IMR-90 (cell line): ENCODE measurements at regions not wholly inside any gene's neighbourhood (a gene's known extent, or its start where the extent isn't known, plus 50 kb on each side); places are given as distances from the start of the nearest gene placed in this dataset.

Source experiments
- ATAC-seq: fragments of 200-7000 bp; cut with Tn5 transposase; 2 replicates; pipeline ENCODE4 v1.9.1; 2020; ENCODE audit warnings: low read depth, mild to moderate bottlenecking, moderate library complexity
- BruUV-seq: library from RNA; stranded (reverse); fragments of 400-500 nt; replicated peaks from 2 replicates; lab custom pipeline; 2021; lab: Mats Ljungman, UMichigan
- CTCF ChIA-PET: fragments of 300-600 bp; formaldehyde crosslinking; extraction: SDS; loops from one replicate; lab custom pipeline; 2021; ENCODE audit warnings: antibody characterized with exemption; lab: Yijun Ruan, JAX
- POLR2A ChIA-PET: fragments of 300-600 bp; sonication (Branson Sonifier 250); formaldehyde crosslinking; loops from one replicate; lab custom pipeline; 2022; ENCODE audit warnings: antibody characterized with exemption; ENCODE audit not compliant: unreplicated experiment; lab: Charles Lee
- DNase-seq: peaks from one replicate; pipeline ENCODE4 v3.0.0; 2013
- H2AFZ ChIP-seq: replicated peaks from 2 replicates; pipeline ENCODE3; 2013; ENCODE audit warnings: low read length, mild to moderate bottlenecking; ENCODE audit not compliant: poor library complexity
- H2AK5ac ChIP-seq: 2 replicates; pipeline ENCODE4 v1.6.1; 2013; ENCODE audit warnings: low read depth, low read length, inconsistent platforms
- H2AK9ac ChIP-seq: replicated peaks from 2 replicates; pipeline ENCODE3; 2013; ENCODE audit warnings: mild to moderate bottlenecking, low read depth, low read length, moderate library complexity; ENCODE audit not compliant: poor library complexity
- H2BK120ac ChIP-seq: 2 replicates; pipeline ENCODE4 v1.6.1; 2013; ENCODE audit warnings: low read depth, low read length, inconsistent platforms
- H2BK15ac ChIP-seq: 3 replicates; pipeline ENCODE4 v1.6.1; 2013; ENCODE audit warnings: low read depth, low read length, inconsistent platforms
- H2BK20ac ChIP-seq: 2 replicates; pipeline ENCODE4 v1.6.1; 2013; ENCODE audit warnings: low read depth, mild to moderate bottlenecking, inconsistent platforms, low read length, moderate library complexity
- H2BK5ac ChIP-seq: 2 replicates; pipeline ENCODE4 v1.6.1; 2013; ENCODE audit warnings: mild to moderate bottlenecking, low read depth, low read length, inconsistent platforms; ENCODE audit not compliant: poor library complexity, severe bottlenecking
- H3K14ac ChIP-seq: replicated peaks from 2 replicates; pipeline ENCODE4 v1.6.1; 2013; ENCODE audit warnings: low read depth, low read length, inconsistent platforms
- H3K18ac ChIP-seq: 2 replicates; pipeline ENCODE4 v1.6.1; 2013; ENCODE audit warnings: low read depth, low read length, control low read depth
- H3K23ac ChIP-seq: 2 replicates; pipeline ENCODE4 v1.6.1; 2013; ENCODE audit warnings: low read depth, low read length, inconsistent platforms
- H3K27ac ChIP-seq: 2 replicates; pipeline ENCODE4 v1.5.1; 2013; ENCODE audit warnings: mild to moderate bottlenecking, control low read depth, low read length; ENCODE audit not compliant: insufficient read depth
- H3K27me3 ChIP-seq: 2 replicates; pipeline ENCODE4 v1.6.1; 2013; ENCODE audit warnings: low read length; ENCODE audit not compliant: control insufficient read depth, insufficient read depth
- H3K36me3 ChIP-seq: 2 replicates; pipeline ENCODE4 v1.6.1; 2013; ENCODE audit warnings: low read length, mixed read lengths; ENCODE audit not compliant: control insufficient read depth, insufficient read depth
- H3K4ac ChIP-seq: 2 replicates; pipeline ENCODE4 v1.6.1; 2013; ENCODE audit warnings: low read depth, low read length, inconsistent platforms
- H3K4me1 ChIP-seq: 2 replicates; pipeline ENCODE4 v1.6.1; 2013; ENCODE audit warnings: low read length, mixed read lengths; ENCODE audit not compliant: control insufficient read depth, insufficient read depth
- H3K4me2 ChIP-seq: 2 replicates; pipeline ENCODE4 v1.6.1; 2013; ENCODE audit warnings: low read depth, mild to moderate bottlenecking, control low read depth, low read length, moderate library complexity
- H3K4me3 ChIP-seq: 2 replicates; pipeline ENCODE4 v1.5.1; 2013; ENCODE audit warnings: low read depth, mild to moderate bottlenecking, control low read depth, low read length, moderate library complexity; ENCODE audit not compliant: insufficient read depth
- H3K56ac ChIP-seq: 2 replicates; pipeline ENCODE4 v1.6.1; 2013; ENCODE audit warnings: low read length, inconsistent platforms; ENCODE audit not compliant: insufficient read depth; ENCODE audit errors: extremely low read depth
- H3K79me1 ChIP-seq, 2 experiments: 2 replicates each; pipeline ENCODE4 v1.6.1; 2013; ENCODE audit warnings: low read length in 2 of 2, inconsistent platforms in 1 of 2, low read depth in 1 of 2
- H3K9ac ChIP-seq: 2 replicates; pipeline ENCODE4 v1.6.1; 2013; ENCODE audit warnings: low read depth, low read length, control low read depth
- H3K9me1 ChIP-seq: 2 replicates; pipeline ENCODE4 v1.6.1; 2013; ENCODE audit warnings: low read length, inconsistent platforms; ENCODE audit not compliant: insufficient read depth
- H3K9me3 ChIP-seq: 2 replicates; pipeline ENCODE4 v1.6.1; 2013; ENCODE audit warnings: low read length; ENCODE audit not compliant: control insufficient read depth, insufficient read depth
- H4K20me1 ChIP-seq: 2 replicates; pipeline ENCODE4 v1.6.1; 2013; ENCODE audit warnings: low read length, inconsistent platforms; ENCODE audit not compliant: insufficient read depth
- H4K5ac ChIP-seq: 2 replicates; pipeline ENCODE4 v1.6.1; 2013; ENCODE audit warnings: mild to moderate bottlenecking, low read depth, low read length, control low read depth
- H4K8ac ChIP-seq, 2 experiments: 2 replicates each; pipeline ENCODE4 v1.6.1; 2013; ENCODE audit warnings: low read depth in 2 of 2, low read length in 2 of 2, control low read depth in 1 of 2, inconsistent platforms in 1 of 2
- H4K91ac ChIP-seq: 2 replicates; pipeline ENCODE4 v1.6.1; 2013; ENCODE audit warnings: low read depth, low read length, inconsistent platforms; ENCODE audit not compliant: insufficient read depth
- BHLHE40 ChIP-seq: fragments of 150-350 bp; IDR thresholded peaks from 2 replicates; pipeline ENCODE4 v1.6.1; 2016; ENCODE audit warnings: mild to moderate bottlenecking, low read depth, low read length
- CEBPB ChIP-seq: IDR thresholded peaks from 2 replicates; pipeline ENCODE4 v1.6.1; 2012; ENCODE audit warnings: low read depth, low read length, improper control_type of control experiment
- FOS ChIP-seq: fragments of 150-350 bp; IDR thresholded peaks from 2 replicates; pipeline ENCODE4 v1.6.1; 2016; ENCODE audit warnings: low read depth, low read length
- MAFK ChIP-seq: IDR thresholded peaks from 2 replicates; pipeline ENCODE4 v1.6.1; 2012; ENCODE audit warnings: low read depth, low read length, improper control_type of control experiment
- MAZ ChIP-seq: IDR thresholded peaks from 2 replicates; pipeline ENCODE4 v1.6.1; 2012; ENCODE audit warnings: low read depth, mild to moderate bottlenecking, low read length, improper control_type of control experiment, moderate library complexity, borderline replicate concordance
- NFE2L2 ChIP-seq: fragments of 150-350 bp; IDR thresholded peaks from 2 replicates; pipeline ENCODE4 v1.6.1; 2016; ENCODE audit warnings: low read depth, mild to moderate bottlenecking, low read length
- POLR2A ChIP-seq: IDR thresholded peaks from 2 replicates; pipeline ENCODE4 v1.6.1; 2012; ENCODE audit warnings: mild to moderate bottlenecking, low read depth, low read length
- RCOR1 ChIP-seq: IDR thresholded peaks from 2 replicates; pipeline ENCODE4 v1.6.1; 2012; ENCODE audit warnings: mild to moderate bottlenecking, low read length, improper control_type of control experiment; ENCODE audit not compliant: insufficient replicate concordance
- RFX5 ChIP-seq: IDR thresholded peaks from 2 replicates; pipeline ENCODE4 v1.8.0; 2012; ENCODE audit warnings: low read depth, mild to moderate bottlenecking, low read length, moderate library complexity
- SMC3 ChIP-seq: fragments of 150-350 bp; IDR thresholded peaks from 2 replicates; pipeline ENCODE4 v1.6.1; 2016; ENCODE audit warnings: low read depth, mild to moderate bottlenecking, antibody characterized with exemption, low read length, moderate library complexity
- WGBS, 2 experiments: methylation state at CpG; one replicate each; pipeline versions ENCODE4 v1.1.5 to v1.1.7; 2013; ENCODE audit warnings: missing lambda C conversion rate in 2 of 2; ENCODE audit not compliant: insufficient read length in 1 of 2; ENCODE audit errors: extremely low coverage in 2 of 2; 5-methylcytosine and 5-hydroxymethylcytosine counted together
- dilution Hi-C: fragments of 300-500 bp; cut with HindIII; formaldehyde crosslinking; loops from one replicate; pipeline ENCODE4 v1.14.3; 2018; ENCODE audit warnings: low sequenced_read_pairs; ENCODE audit not compliant: unreplicated experiment
- in situ Hi-C: fragments of 300-500 bp; cut with MboI; formaldehyde crosslinking; loops from 3 replicates; pipeline ENCODE4 v1.14.3; 2019; ENCODE audit warnings: low sequenced_read_pairs, inconsistent platforms, mixed read lengths
- intact Hi-C: fragments of 100-400 bp; cut with micrococcal nuclease; formaldehyde crosslinking; loops from 2 replicates; pipeline ENCODE4 v1.10.0; 2022
- TF ChIP-seq, protein P1 (sequence below): fragments of 150-350 bp; IDR thresholded peaks from 2 replicates; pipeline ENCODE4 v1.6.1; 2016; ENCODE audit warnings: low read depth, mild to moderate bottlenecking, low read length, moderate library complexity, borderline replicate concordance
- TF ChIP-seq, protein P2 (sequence below): fragments of 150-350 bp; IDR thresholded peaks from 2 replicates; pipeline ENCODE4 v1.6.1; 2017; ENCODE audit warnings: mild to moderate bottlenecking, antibody characterized with exemption, low read length, low read depth

DNA sequence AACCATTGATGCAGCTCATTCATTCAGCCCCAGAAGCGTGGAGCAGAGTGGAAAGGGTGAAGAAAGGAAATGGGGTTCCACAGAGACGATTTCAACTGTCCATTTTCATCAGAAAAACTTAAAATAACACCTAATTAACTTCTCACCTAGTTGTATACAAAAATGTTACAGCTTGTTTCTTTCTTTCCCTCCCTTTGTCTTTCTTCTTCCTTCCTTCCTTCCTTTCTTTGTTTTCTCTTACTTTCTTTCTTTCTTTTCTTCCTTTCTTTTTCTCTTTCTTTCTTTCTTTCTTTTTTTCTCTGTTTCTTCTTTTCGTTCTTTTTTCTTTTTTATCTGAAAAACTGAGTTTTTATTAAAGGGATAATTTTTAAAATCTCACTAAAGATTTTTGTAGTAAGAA is 105.9 kb upstream of the GNAI1 start:
- Histone ChIP-seq H4K91ac (no peak overlapping the region), H3K36me3 (no peaks in the 10 kb centered on the region), H3K14ac (no peak overlapping the region), H4K8ac (no peak overlapping the region), H3K4ac (no peak overlapping the region), H2AFZ (no peak overlapping the region), H2BK5ac (no peak overlapping the region), H3K27me3 (no peaks in the 10 kb centered on the region), H2BK20ac (no peak overlapping the region), H3K4me2 (no peak overlapping the region), H2BK15ac (no peak overlapping the region), H3K27ac (no peak overlapping the region), H4K5ac (no peak overlapping the region), H3K9me1 (no peaks in the 10 kb centered on the region), H2AK9ac (no peak overlapping the region), H3K9ac (no peak overlapping the region), H3K56ac (no peak overlapping the region), H3K9me3 (peaks cover 2% of the 10 kb centered on the region; the same call in 1 of the 2 replicates), H3K79me1 (no peaks in the 10 kb centered on the region), H2BK120ac (no peak overlapping the region), H2AK5ac (0 out of 2 replicates have a peak overlapping the region, but pooled peaks have one; percentile 1), H4K20me1 (no peaks in the 10 kb centered on the region), H3K4me3 (no peak overlapping the region), H3K18ac (no peak overlapping the region), H3K4me1 (no peaks in the 10 kb centered on the region), H3K23ac (no peak overlapping the region)
- dilution Hi-C loops (no loop called here), in situ Hi-C loops (loop anchor here (10.0 to 25.0 kb wide), 3 partner anchors 214 to 1091 kb away; partner anchors contain the start of gene MAGI2), intact Hi-C loops (no loop called here)
- ChIA-PET POLR2A (no interaction called here), CTCF (no interaction called here)
- DNase-seq = no peak
- TF ChIP-seq, protein P1, sequence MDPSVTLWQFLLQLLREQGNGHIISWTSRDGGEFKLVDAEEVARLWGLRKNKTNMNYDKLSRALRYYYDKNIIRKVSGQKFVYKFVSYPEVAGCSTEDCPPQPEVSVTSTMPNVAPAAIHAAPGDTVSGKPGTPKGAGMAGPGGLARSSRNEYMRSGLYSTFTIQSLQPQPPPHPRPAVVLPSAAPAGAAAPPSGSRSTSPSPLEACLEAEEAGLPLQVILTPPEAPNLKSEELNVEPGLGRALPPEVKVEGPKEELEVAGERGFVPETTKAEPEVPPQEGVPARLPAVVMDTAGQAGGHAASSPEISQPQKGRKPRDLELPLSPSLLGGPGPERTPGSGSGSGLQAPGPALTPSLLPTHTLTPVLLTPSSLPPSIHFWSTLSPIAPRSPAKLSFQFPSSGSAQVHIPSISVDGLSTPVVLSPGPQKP = no peak
- TF ChIP-seq POLR2A (no peak), SMC3 (no peak), RFX5 (no peak), RCOR1 (no peak), NFE2L2 (no peak), CEBPB (no peak), FOS (no peak), BHLHE40 (no peak), MAZ (no peak), MAFK (no peak)
- TF ChIP-seq, protein P2, sequence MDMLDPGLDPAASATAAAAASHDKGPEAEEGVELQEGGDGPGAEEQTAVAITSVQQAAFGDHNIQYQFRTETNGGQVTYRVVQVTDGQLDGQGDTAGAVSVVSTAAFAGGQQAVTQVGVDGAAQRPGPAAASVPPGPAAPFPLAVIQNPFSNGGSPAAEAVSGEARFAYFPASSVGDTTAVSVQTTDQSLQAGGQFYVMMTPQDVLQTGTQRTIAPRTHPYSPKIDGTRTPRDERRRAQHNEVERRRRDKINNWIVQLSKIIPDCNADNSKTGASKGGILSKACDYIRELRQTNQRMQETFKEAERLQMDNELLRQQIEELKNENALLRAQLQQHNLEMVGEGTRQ = no peak
- BruUV-seq = no TSS peak
- WGBS, 2 experiments = no CpG with 5 or more reads among the region's 3 CpGs
- no peak for ATAC-seq
